Neural progenitor cell (in vitro differentiated cells): ENCODE measurements at regions not wholly inside any gene's neighbourhood (a gene's known extent, or its start where the extent isn't known, plus 50 kb on each side); places are given as distances from the start of the nearest gene placed in this dataset.

Experiments
- DNase-seq: peaks from one replicate; pipeline ENCODE4 v3.0.0-alpha.2; 2016; ENCODE audit warnings: low spot score
- H2AFZ ChIP-seq: fragments of 200-600 bp; sonication (generic); replicated peaks from 2 replicates; pipeline ENCODE4 v1.6.1; 2016; ENCODE audit warnings: antibody characterized with exemption
- H3F3A ChIP-seq: fragments of 200-600 bp; sonication (generic); 2 replicates; pipeline ENCODE4 v1.6.1; 2016; ENCODE audit warnings: antibody characterized with exemption, low read depth
- H3K27ac ChIP-seq: fragments of 200-600 bp; sonication (generic); 2 replicates; pipeline ENCODE4 v1.5.1; 2016; ENCODE audit warnings: mild to moderate bottlenecking
- H3K27me3 ChIP-seq: fragments of 200-600 bp; sonication (generic); 2 replicates; pipeline ENCODE4 v1.6.1; 2016; ENCODE audit warnings: mild to moderate bottlenecking, moderate library complexity
- H3K36me3 ChIP-seq: fragments of 200-600 bp; sonication (generic); 2 replicates; pipeline ENCODE4 v1.5.1; 2016
- H3K4me1 ChIP-seq: fragments of 200-600 bp; sonication (generic); 2 replicates; pipeline ENCODE4 v1.6.1; 2016; ENCODE audit warnings: mixed run types
- H3K4me2 ChIP-seq: fragments of 200-600 bp; sonication (generic); 2 replicates; pipeline ENCODE4 v1.6.1; 2016
- H3K4me3 ChIP-seq: fragments of 200-600 bp; sonication (generic); 2 replicates; pipeline ENCODE4 v1.5.1; 2016
- H3K79me2 ChIP-seq: fragments of 200-600 bp; sonication (generic); 2 replicates; pipeline ENCODE4 v1.6.1; 2016; ENCODE audit warnings: low read depth
- H3K9ac ChIP-seq: fragments of 200-600 bp; sonication (generic); 2 replicates; pipeline ENCODE4 v1.6.1; 2016
- H3K9me3 ChIP-seq: fragments of 200-600 bp; sonication (generic); 2 replicates; pipeline ENCODE4 v1.5.1; 2016; ENCODE audit warnings: low read depth
- H4K20me1 ChIP-seq: fragments of 200-600 bp; sonication (generic); 2 replicates; pipeline ENCODE4 v1.6.1; 2016; ENCODE audit warnings: low read depth
- H3K27ac Mint-ChIP-seq: 3 replicates; pipeline ENCODE4 v1.8.0; 2021; ENCODE audit warnings: mixed read lengths
- H3K27me3 Mint-ChIP-seq: 2 replicates; pipeline ENCODE4 v1.8.0; 2022; ENCODE audit warnings: low read depth, mild to moderate bottlenecking, inconsistent platforms, moderate library complexity, mixed read lengths; ENCODE audit not compliant: insufficient read depth
- H3K36me3 Mint-ChIP-seq: 3 replicates; pipeline ENCODE4 v1.8.0; 2021; ENCODE audit warnings: mixed read lengths
- H3K4me1 Mint-ChIP-seq: 3 replicates; pipeline ENCODE4 v1.8.0; 2021; ENCODE audit warnings: mixed read lengths
- H3K4me3 Mint-ChIP-seq: 3 replicates; pipeline ENCODE4 v1.8.0; 2021; ENCODE audit warnings: mild to moderate bottlenecking, moderate library complexity, mixed read lengths
- H3K9me3 Mint-ChIP-seq: 3 replicates; pipeline ENCODE4 v1.8.0; 2020; ENCODE audit warnings: mixed read lengths
- EZH2 ChIP-seq: fragments of 200-600 bp; sonication (generic); IDR thresholded peaks from 2 replicates; pipeline ENCODE4 v1.6.1; 2017; ENCODE audit warnings: antibody characterized with exemption, mild to moderate bottlenecking, moderate library complexity
- EZH2phosphoT487 ChIP-seq: fragments of 200-600 bp; sonication (generic); IDR thresholded peaks from 2 replicates; pipeline ENCODE4 v1.6.1; 2017; ENCODE audit warnings: antibody characterized with exemption
- TF ChIP-seq, protein P1 (sequence below): fragments of 200-600 bp; sonication (generic); IDR thresholded peaks from 2 replicates; pipeline ENCODE4 v1.5.1; 2017; ENCODE audit warnings: antibody characterized with exemption, mild to moderate bottlenecking

DNA sequence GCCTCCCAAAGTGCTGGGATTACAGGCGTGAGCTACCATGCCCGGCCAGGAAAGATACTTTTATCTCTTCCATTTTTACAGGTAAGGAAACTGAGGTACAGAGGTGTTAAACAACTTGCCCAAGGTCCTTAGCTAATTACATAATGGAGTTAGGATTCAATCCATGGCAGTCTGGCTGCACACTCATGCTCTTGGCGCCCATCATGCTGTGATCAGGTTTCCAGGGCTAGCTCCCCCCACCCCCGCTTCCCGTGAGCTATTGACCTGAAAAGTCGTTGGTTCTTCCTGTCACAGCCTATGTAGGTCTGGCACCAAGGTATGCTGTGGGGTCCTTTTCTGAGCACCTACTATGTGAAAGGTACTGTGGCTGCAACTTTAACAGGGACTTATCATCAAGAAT lies 55.9 kb upstream of the LARS2 start:
- Histone ChIP-seq H3K79me2 (no peaks in the 10 kb centered on the region), H3K27ac (no peak overlapping the region), H3F3A (no peaks in the 10 kb centered on the region), H3K9ac (no peak overlapping the region), H3K4me2 (no peak overlapping the region), H3K4me1 (no peaks in the 10 kb centered on the region), H3K9me3 (no peaks in the 10 kb centered on the region), H2AFZ (no peak overlapping the region), H3K27me3 (no peaks in the 10 kb centered on the region), H3K4me3 (no peak overlapping the region), H3K36me3 (no peaks in the 10 kb centered on the region), H4K20me1 (no peaks in the 10 kb centered on the region)
- no peak for DNase-seq
- no peaks in the 10 kb centered on the region for H3K27me3 Mint-ChIP-seq
- no peaks in the 10 kb centered on the region for H3K9me3 Mint-ChIP-seq
- H3K4me3 Mint-ChIP-seq, result no peak overlapping the region
- H3K27ac Mint-ChIP-seq, result no peak overlapping the region
- TF ChIP-seq EZH2, result no peak
- TF ChIP-seq, protein P1, sequence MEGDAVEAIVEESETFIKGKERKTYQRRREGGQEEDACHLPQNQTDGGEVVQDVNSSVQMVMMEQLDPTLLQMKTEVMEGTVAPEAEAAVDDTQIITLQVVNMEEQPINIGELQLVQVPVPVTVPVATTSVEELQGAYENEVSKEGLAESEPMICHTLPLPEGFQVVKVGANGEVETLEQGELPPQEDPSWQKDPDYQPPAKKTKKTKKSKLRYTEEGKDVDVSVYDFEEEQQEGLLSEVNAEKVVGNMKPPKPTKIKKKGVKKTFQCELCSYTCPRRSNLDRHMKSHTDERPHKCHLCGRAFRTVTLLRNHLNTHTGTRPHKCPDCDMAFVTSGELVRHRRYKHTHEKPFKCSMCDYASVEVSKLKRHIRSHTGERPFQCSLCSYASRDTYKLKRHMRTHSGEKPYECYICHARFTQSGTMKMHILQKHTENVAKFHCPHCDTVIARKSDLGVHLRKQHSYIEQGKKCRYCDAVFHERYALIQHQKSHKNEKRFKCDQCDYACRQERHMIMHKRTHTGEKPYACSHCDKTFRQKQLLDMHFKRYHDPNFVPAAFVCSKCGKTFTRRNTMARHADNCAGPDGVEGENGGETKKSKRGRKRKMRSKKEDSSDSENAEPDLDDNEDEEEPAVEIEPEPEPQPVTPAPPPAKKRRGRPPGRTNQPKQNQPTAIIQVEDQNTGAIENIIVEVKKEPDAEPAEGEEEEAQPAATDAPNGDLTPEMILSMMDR, result no peak
- no peak for TF ChIP-seq EZH2phosphoT487
- H3K4me1 Mint-ChIP-seq, result peaks cover 4% of the 10 kb centered on the region
- H3K36me3 Mint-ChIP-seq, result no peaks in the 10 kb centered on the region

DNA sequence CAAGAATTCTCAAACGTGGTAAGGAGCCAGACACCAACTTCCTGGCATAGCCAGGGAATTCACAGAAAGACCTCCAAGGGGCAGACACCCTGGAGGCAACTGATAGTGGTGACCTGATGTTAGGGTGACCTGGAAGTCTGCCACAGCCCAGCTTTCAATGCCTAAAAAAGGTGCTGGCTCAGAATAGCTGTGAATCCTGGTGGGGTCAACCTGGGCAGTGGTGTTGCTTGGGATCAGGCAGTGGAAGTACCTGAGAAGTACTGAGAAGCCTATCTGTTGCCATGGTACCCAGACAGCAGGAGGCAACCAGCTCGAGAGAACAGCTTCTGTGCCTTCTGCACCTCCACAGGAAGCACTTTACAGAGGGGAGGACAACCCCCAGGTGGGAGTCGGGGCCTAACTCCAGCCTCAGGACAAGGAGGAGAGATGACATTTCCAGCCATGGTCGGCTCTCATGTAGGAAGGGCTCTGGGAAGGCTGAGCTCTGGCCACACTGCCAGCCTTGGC lies 55.4 kb upstream of the LARS2 start:
- DNase-seq, result no peak
- TF ChIP-seq, protein P1, result no peak
- TF ChIP-seq EZH2phosphoT487 (no peak), EZH2 (no peak)
- H3K4me3 Mint-ChIP-seq, result no peak overlapping the region
- Histone ChIP-seq H3K9ac (no peak overlapping the region), H3K36me3 (no peaks in the 10 kb centered on the region), H3K9me3 (no peaks in the 10 kb centered on the region), H4K20me1 (no peaks in the 10 kb centered on the region), H3K79me2 (no peaks in the 10 kb centered on the region), H3K27me3 (no peaks in the 10 kb centered on the region), H3K27ac (no peak overlapping the region), H3K4me3 (no peak overlapping the region), H3K4me2 (no peak overlapping the region), H3K4me1 (no peaks in the 10 kb centered on the region), H2AFZ (no peak overlapping the region), H3F3A (no peaks in the 10 kb centered on the region)
- H3K4me1 Mint-ChIP-seq, result peaks cover 7% of the 10 kb centered on the region
- H3K9me3 Mint-ChIP-seq, result no peaks in the 10 kb centered on the region
- H3K27me3 Mint-ChIP-seq, result no peaks in the 10 kb centered on the region
- H3K36me3 Mint-ChIP-seq, result no peaks in the 10 kb centered on the region
- no peak overlapping the region for H3K27ac Mint-ChIP-seq

DNA sequence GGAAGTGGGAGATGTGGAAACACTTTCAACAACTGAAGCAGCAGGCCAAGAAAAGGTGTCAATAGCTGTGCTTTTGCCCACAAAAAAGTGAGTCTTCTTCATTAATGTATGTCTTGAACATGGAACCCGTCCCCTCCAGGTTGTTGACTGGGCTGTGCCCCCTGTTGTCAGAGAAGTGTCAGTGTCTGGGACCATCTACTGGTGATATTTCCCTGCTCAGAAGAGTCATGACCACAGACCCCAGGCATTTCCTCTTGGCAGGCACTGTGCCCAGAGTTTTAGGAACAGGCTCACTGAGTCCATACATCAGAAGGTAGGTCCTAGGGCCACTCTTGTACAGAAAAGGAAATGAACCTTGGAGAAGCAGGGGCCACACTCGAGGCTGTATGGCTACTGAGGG lies 54.8 kb upstream of the LARS2 start:
- Histone ChIP-seq H3K4me2 (no peak overlapping the region), H2AFZ (no peak overlapping the region), H3K4me3 (no peak overlapping the region), H3K79me2 (no peaks in the 10 kb centered on the region), H4K20me1 (no peaks in the 10 kb centered on the region), H3K27ac (no peak overlapping the region), H3K4me1 (no peaks in the 10 kb centered on the region), H3K9me3 (no peaks in the 10 kb centered on the region), H3K27me3 (no peaks in the 10 kb centered on the region), H3K36me3 (no peaks in the 10 kb centered on the region), H3F3A (no peaks in the 10 kb centered on the region), H3K9ac (no peak overlapping the region)
- H3K36me3 Mint-ChIP-seq, result no peaks in the 10 kb centered on the region
- no peak overlapping the region for H3K27ac Mint-ChIP-seq
- DNase-seq, result no peak
- peaks cover 10% of the 10 kb centered on the region for H3K4me1 Mint-ChIP-seq
- no peak overlapping the region for H3K4me3 Mint-ChIP-seq
- no peak for TF ChIP-seq EZH2phosphoT487
- TF ChIP-seq EZH2, result no peak
- TF ChIP-seq, protein P1, result no peak
- no peaks in the 10 kb centered on the region for H3K9me3 Mint-ChIP-seq
- no peaks in the 10 kb centered on the region for H3K27me3 Mint-ChIP-seq
